DOHH2 (cell line): ENCODE measurements at regions not wholly inside any gene's neighbourhood (a gene's known extent, or its start where the extent isn't known, plus 50 kb on each side); places are given as distances from the start of the nearest gene placed in this dataset.

ENCODE experiments used
- CTCF ChIP-seq: fragments of 200-600 bp; sonication (generic); IDR thresholded peaks from one replicate; pipeline ENCODE4 v1.5.1; 2014; ENCODE audit warnings: antibody characterized with exemption, mild to moderate bottlenecking, low read depth, low read length; ENCODE audit not compliant: poor library complexity, severe bottlenecking
- EZH2phosphoT487 ChIP-seq: fragments of 200-600 bp; sonication (generic); IDR thresholded peaks from 2 replicates; pipeline ENCODE4 v1.6.1; 2017; ENCODE audit warnings: borderline replicate concordance, mild to moderate bottlenecking, antibody characterized with exemption, low read length, moderate library complexity, mixed read lengths

GRCh38 chr10:78286186-78286585 lies 252.5 kb downstream of the RPS24 start:
- TF ChIP-seq CTCF (no peak), EZH2phosphoT487 (no peak)
